GM12864 (cell line): ENCODE measurements at regions not wholly inside any gene's neighbourhood (a gene's known extent, or its start where the extent isn't known, plus 50 kb on each side); places are given as distances from the start of the nearest gene placed in this dataset.

ENCODE experiments used
- DNase-seq: peaks from one replicate; pipeline ENCODE4 v3.0.0-alpha.2; 2011; ENCODE audit warnings: low read depth
- H3K4me3 ChIP-seq: 2 replicates; pipeline ENCODE4 v1.5.1; 2011; ENCODE audit warnings: mild to moderate bottlenecking, low read depth, low read length, control low read depth
- TF ChIP-seq, protein P1 (sequence below): IDR thresholded peaks from 2 replicates; pipeline ENCODE4 v1.5.1; 2011; ENCODE audit warnings: low read depth, mild to moderate bottlenecking, moderate library complexity, low read length, control low read depth, inconsistent platforms; ENCODE audit errors: missing control alignments

DNA sequence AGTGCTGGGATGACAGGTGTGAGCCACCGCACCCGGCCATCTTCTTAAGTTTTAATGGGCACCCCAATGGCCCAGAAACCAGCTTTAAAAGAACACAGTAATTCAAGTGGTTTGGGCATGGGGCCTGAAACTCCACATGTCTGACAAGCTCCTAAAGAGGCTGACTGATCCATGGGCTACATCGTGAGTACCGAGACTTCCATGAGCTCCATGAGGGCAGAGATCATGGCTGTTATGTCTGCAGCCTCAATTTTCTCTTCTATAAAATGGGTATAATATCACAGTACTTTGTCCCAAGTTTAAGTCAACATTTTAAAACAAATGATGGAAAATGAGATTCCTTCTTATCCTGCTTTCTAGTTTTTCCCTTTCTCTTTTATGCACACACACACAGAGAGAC is 397.6 kb upstream of the MAF start:
- DNase-seq: no peak
- no peak overlapping the region for H3K4me3 ChIP-seq
- TF ChIP-seq, protein P1, sequence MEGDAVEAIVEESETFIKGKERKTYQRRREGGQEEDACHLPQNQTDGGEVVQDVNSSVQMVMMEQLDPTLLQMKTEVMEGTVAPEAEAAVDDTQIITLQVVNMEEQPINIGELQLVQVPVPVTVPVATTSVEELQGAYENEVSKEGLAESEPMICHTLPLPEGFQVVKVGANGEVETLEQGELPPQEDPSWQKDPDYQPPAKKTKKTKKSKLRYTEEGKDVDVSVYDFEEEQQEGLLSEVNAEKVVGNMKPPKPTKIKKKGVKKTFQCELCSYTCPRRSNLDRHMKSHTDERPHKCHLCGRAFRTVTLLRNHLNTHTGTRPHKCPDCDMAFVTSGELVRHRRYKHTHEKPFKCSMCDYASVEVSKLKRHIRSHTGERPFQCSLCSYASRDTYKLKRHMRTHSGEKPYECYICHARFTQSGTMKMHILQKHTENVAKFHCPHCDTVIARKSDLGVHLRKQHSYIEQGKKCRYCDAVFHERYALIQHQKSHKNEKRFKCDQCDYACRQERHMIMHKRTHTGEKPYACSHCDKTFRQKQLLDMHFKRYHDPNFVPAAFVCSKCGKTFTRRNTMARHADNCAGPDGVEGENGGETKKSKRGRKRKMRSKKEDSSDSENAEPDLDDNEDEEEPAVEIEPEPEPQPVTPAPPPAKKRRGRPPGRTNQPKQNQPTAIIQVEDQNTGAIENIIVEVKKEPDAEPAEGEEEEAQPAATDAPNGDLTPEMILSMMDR: no peak

DNA sequence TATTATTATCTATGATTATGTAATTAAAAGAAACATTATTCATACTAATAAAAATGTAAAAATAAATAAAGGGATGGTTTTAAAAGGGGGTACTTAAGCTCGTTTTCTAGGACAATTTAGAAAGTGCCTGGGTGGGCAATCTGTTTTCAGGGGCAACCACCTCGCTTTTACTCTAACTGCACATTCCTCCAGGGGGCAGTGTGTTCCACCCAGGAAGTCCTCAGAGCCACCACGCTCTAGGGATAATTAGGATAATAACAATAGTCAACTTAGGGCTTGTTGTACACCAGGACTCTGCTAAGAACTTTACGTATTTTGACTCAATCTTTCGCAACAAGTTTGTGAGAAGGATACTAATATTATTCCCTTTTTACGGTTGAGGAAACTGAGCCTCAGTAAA is 396.7 kb upstream of the MAF start:
- TF ChIP-seq, protein P1: peak; percentile 58
- H3K4me3 ChIP-seq: no peak overlapping the region
- no peak for DNase-seq

DNA sequence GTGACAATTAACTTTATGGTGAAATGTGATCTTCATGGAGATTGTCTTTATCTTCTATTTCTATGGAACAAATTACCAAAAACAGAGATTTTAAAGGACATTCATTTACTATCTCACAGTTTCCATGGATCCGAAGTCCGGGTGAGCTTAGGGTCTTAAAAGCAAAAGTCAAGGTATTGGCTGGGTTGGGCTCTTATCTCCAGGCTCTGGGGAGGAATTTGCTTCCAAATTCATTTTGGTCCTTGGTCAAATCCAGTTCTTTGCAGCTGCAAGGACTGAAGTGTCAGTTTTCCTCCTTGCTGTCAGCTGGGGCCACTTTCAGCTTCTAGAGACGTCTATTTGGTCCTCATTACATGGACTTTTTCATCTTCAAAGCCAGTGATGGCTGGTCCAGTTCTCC is 395.8 kb upstream of the MAF start:
- DNase-seq: no peak

DNA sequence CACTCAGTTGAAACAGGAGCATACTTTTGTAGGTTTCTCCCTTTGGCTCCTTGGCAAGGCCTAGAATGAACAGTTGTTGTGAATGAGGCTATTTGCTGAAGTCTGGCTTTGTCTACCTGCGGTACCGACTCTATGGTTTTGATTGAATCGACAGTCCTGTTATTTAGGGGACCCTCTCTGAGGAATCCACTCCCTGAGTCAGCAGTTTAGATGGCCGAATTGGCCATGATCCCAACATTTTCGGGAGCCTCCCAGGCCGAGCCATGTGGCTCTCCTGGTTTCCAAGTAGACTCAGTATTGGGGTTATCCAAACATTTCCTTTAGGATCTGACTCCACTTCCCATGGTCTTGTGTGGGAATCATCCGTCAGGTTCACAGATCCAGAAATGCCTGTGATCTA is 394.8 kb upstream of the MAF start:
- H3K4me3 ChIP-seq: no peak overlapping the region
- no peak for DNase-seq
- TF ChIP-seq, protein P1: no peak

More for the DNA sequence above, 395.8 kb upstream of the MAF start:
- TF ChIP-seq, protein P1: no peak
- no peak overlapping the region for H3K4me3 ChIP-seq

DNA sequence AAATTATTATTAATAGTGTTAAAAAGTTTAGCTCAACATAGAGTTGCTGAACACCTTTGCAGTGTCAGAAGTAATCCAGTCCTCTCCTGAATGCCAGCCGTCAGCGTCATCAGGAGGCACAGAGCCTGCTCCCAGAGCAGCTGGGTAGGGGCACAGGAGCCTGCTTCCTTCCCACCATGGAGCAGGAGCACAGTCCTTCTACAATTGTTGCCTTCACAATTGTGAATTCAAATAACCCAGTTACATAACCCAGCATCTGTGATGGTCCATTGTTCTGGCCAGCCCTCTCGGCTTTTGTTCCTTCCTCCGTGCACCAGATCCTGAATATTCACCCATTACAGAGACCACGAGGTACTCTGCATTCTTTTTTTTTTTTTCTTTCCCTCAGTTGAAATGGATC is 393.9 kb upstream of the MAF start:
- no peak for DNase-seq
- no peak overlapping the region for H3K4me3 ChIP-seq
- TF ChIP-seq, protein P1: no peak

DNA sequence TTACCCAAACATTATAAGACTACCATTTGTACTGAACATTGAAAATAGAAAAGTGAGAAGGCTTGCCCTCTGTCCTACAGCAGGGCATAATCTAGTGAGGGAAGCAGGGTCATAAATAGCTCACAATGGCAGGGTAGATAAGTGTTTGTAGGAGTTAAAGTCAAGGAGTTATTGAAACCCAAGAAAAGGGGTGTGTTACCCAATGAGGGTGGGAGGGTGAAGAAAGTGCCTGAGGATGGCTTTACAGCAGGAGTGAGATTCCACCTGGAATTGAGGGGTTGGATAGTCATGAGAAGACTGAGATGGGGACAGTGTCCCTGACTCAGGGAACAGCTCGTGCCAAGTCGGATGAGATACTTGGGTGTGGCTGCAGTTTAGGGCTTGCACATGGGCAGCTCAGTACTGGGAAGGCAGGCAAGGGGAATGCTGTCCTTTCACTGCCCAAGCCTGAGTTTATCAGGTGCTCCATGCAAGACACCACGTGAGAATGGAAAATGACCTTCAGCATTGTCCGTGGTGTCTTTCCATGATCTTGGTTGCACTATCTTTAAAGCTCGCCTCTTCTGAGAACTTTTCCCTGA is 393.2 kb upstream of the MAF start:
- no peak for DNase-seq
- TF ChIP-seq, protein P1: no peak
- no peak overlapping the region for H3K4me3 ChIP-seq

DNA sequence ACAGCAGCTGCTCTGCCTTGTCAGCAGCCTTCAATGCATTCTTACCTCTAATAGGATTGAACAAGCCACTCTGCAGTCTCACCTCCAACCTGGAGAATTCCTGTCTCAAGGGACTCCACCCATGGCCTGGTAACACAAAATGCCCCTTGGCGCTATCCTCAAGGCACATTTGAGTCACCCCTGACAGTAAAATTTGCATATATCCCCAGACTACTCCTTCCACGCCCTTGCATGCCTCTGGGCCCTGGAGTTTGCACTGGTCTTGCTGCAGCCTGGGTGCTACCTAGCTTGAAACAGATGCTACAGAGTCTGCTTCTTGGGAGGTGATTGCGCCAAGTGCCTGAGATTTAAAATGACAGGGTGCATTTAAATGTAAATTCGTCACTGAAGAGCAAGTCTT is 391.4 kb upstream of the MAF start:
- TF ChIP-seq, protein P1: no peak
- no peak overlapping the region for H3K4me3 ChIP-seq
- no peak for DNase-seq
